Ascending aorta (tissue), 2 donors: ENCODE measurements at regions not wholly inside any gene's neighbourhood (a gene's known extent, or its start where the extent isn't known, plus 50 kb on each side); places are given as distances from the start of the nearest gene placed in this dataset.

ENCODE experiments used
- DNase-seq, 2 donors: peaks; one replicate each; pipeline ENCODE4 v3.0.0-alpha.2; 2019; ENCODE audit warnings: low spot score in 2 of 2
- H3K27ac ChIP-seq, 2 donors: fragments of 200-600 bp; sonication (generic); one replicate each; pipeline ENCODE4 v1.5.1; 2016 to 2017; ENCODE audit warnings: mild to moderate bottlenecking in 1 of 2
- H3K27me3 ChIP-seq: fragments of 200-600 bp; sonication (generic); one replicate; pipeline ENCODE4 v1.5.1; 2017
- H3K36me3 ChIP-seq, 2 donors: fragments of 200-600 bp; sonication (generic); one replicate each; pipeline ENCODE4 v1.5.1; 2016
- H3K4me1 ChIP-seq, 2 donors: fragments of 200-600 bp; sonication (generic); one replicate each; pipeline ENCODE4 v1.5.1; 2016 to 2017; ENCODE audit warnings: mild to moderate bottlenecking in 1 of 2
- H3K4me3 ChIP-seq, 2 donors: fragments of 200-600 bp; sonication (generic); one replicate each; pipeline ENCODE4 v1.5.1; 2016 to 2017; ENCODE audit warnings: mild to moderate bottlenecking in 1 of 2
- H3K9me3 ChIP-seq, 2 donors: fragments of 200-600 bp; sonication (generic); one replicate each; pipeline ENCODE4 v1.5.1; 2016
- intact Hi-C: fragments of 100-400 bp; cut with DNase I; formaldehyde crosslinking; loops from one replicate; pipeline ENCODE4 v1.15.1; 2023
- TF ChIP-seq, protein P1 (sequence below), 3 experiments: fragments of 200-600 bp in 2 of 3; fragments of 450-650 bp in 1 of 3; sonication (generic) in 2 of 3; IDR thresholded peaks; one replicate each; pipeline ENCODE4 v1.5.1; 2016 to 2019; ENCODE audit warnings: antibody characterized with exemption in 3 of 3, mild to moderate bottlenecking in 1 of 3, moderate library complexity in 1 of 3

GRCh38 chr18:44497757-44498490 lies 182.8 kb upstream of the SETBP1 start:
- no peak overlapping the region for H3K4me3 ChIP-seq
- H3K9me3 ChIP-seq, result no peaks in the 10 kb centered on the region
- TF ChIP-seq, protein P1, sequence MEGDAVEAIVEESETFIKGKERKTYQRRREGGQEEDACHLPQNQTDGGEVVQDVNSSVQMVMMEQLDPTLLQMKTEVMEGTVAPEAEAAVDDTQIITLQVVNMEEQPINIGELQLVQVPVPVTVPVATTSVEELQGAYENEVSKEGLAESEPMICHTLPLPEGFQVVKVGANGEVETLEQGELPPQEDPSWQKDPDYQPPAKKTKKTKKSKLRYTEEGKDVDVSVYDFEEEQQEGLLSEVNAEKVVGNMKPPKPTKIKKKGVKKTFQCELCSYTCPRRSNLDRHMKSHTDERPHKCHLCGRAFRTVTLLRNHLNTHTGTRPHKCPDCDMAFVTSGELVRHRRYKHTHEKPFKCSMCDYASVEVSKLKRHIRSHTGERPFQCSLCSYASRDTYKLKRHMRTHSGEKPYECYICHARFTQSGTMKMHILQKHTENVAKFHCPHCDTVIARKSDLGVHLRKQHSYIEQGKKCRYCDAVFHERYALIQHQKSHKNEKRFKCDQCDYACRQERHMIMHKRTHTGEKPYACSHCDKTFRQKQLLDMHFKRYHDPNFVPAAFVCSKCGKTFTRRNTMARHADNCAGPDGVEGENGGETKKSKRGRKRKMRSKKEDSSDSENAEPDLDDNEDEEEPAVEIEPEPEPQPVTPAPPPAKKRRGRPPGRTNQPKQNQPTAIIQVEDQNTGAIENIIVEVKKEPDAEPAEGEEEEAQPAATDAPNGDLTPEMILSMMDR (IDR thresholded peaks at IDR 0.05), result no peak
- no peaks in the 10 kb centered on the region for H3K27me3 ChIP-seq
- H3K36me3 ChIP-seq, result no peaks in the 10 kb centered on the region
- intact Hi-C loops, result no loop called here
- no peak overlapping the region for H3K27ac ChIP-seq
- DNase-seq, result no peak
- no peaks in the 10 kb centered on the region for H3K4me1 ChIP-seq

DNA sequence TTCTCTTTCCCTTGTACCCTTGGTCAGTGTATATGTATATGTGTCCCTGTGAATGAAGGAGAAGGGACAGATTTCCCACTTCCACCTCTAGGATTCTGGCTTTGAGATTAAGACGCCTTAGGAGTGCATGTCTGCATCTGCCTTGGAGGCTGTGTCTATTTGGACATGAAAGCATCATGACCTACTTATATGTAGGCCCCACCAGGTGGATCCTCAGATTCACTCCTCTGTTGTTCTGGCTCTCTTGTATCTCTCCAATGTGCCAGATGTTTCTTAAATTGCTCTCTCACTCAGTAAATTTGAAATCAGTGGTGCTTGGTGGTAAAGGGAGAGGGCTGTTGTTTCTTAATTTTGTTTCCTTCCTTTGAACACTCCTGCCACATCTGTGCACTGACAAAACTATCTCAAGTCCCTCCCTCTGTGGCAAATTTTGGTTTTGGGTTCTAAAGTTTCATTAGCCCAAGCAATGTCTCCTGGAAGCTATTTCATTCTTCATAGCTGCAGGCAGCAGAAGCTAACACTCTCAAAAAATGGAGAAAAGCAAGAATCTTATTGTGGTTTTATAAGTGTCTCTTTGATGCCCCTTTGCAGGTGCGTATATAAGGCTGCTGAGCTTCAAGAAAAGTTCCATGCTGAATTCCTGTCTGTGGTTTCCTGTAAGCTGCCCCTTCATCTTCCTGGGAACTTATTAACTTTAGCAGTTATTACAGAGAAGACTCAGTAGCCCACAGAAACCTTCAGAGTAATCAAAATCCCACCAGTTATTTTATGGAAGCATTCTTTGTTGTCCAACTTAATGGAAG lies 179.7 kb upstream of the SETBP1 start:
- H3K4me3 ChIP-seq, result no peak overlapping the region
- H3K36me3 ChIP-seq, result no peaks in the 10 kb centered on the region
- DNase-seq, result no peak
- TF ChIP-seq, protein P1 (IDR thresholded peaks at IDR 0.05), result no peak
- H3K4me1 ChIP-seq, result no peaks in the 10 kb centered on the region
- H3K9me3 ChIP-seq, result no peaks in the 10 kb centered on the region
- no peak overlapping the region for H3K27ac ChIP-seq
- intact Hi-C loops, result no loop called here
- H3K27me3 ChIP-seq, result no peaks in the 10 kb centered on the region

- DNase-seq, result no peak
- H3K36me3 ChIP-seq, result no peaks in the 10 kb centered on the region
- no peaks in the 10 kb centered on the region for H3K9me3 ChIP-seq
- H3K27ac ChIP-seq, result no peak overlapping the region
- TF ChIP-seq, protein P1 (IDR thresholded peaks at IDR 0.05), result no peak
- intact Hi-C loops, result no loop called here
- H3K4me3 ChIP-seq, result no peak overlapping the region
- H3K4me1 ChIP-seq, result no peaks in the 10 kb centered on the region
- no peaks in the 10 kb centered on the region for H3K27me3 ChIP-seq
These were observed 178.5 kb upstream of the SETBP1 start for GRCh38 chr18:44502221-44502620.

DNA sequence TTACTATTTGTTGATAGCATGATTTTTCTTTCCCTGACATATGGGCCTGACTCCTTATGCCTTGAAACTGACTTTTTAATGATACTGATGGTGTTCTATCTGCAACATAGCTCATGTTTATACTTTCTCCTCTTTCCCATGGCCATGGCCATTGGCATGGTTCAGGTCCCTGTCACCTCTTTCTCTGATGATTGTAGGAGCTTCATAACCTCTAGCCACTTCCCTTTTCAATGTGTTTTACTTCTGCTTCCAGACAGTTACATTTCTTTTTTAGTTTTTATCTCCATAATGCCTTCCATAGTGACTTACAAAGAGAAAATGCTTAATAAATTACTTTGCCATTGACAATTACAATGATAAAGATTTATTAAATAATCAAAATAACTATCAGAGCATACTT lies 177.9 kb upstream of the SETBP1 start:
- Histone ChIP-seq H3K9me3 (no peaks in the 10 kb centered on the region), H3K4me3 (no peak overlapping the region), H3K36me3 (no peaks in the 10 kb centered on the region), H3K4me1 (no peaks in the 10 kb centered on the region), H3K27ac (no peak overlapping the region), H3K27me3 (no peaks in the 10 kb centered on the region)
- intact Hi-C loops, result no loop called here
- TF ChIP-seq, protein P1 (IDR thresholded peaks at IDR 0.05), result no peak
- DNase-seq, result no peak

DNA sequence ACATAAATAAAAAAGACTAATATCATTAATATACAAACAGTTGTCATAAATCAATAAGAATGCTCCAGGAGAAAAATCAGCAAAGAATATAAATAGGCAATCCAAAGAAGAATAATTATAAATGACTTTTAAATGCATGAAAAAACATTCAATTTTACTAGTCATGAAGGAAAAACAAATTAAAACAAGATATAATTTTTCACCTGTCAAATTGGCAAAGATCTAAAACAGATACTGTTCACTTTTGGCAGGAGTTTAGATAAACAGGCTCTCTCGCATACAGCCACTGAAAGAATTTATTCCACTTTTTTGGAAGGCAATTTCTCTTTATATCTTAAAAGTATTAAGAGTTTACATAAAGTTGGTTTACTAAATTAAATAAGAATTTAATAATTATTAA lies 176.8 kb upstream of the SETBP1 start:
- Histone ChIP-seq H3K36me3 (no peaks in the 10 kb centered on the region), H3K4me1 (no peaks in the 10 kb centered on the region), H3K27ac (no peak overlapping the region), H3K9me3 (no peaks in the 10 kb centered on the region), H3K4me3 (no peak overlapping the region), H3K27me3 (no peaks in the 10 kb centered on the region)
- intact Hi-C loops, result no loop called here
- no peak for DNase-seq
- TF ChIP-seq, protein P1 (IDR thresholded peaks at IDR 0.05), result no peak
